Left ventricle myocardium superior (tissue), 1 donor: ENCODE measurements at regions not wholly inside any gene's neighbourhood (a gene's known extent, or its start where the extent isn't known, plus 50 kb on each side); places are given as distances from the start of the nearest gene placed in this dataset.

Experiments used
- ATAC-seq: fragments of 200-7000 bp; cut with Tn5 transposase; one replicate; pipeline ENCODE4 v1.9.1; 2020; ENCODE audit warnings: mild to moderate bottlenecking, moderate library complexity
- DNase-seq: peaks from one replicate; pipeline ENCODE4 v3.0.0-alpha.2; 2020
- intact Hi-C: fragments of 100-400 bp; cut with micrococcal nuclease; formaldehyde crosslinking; loops from one replicate; pipeline ENCODE4 v1.11.0; 2022
- donor health status: DM: no; HTN: yes; CAD: no; lungs with severe emphysema.

DNA sequence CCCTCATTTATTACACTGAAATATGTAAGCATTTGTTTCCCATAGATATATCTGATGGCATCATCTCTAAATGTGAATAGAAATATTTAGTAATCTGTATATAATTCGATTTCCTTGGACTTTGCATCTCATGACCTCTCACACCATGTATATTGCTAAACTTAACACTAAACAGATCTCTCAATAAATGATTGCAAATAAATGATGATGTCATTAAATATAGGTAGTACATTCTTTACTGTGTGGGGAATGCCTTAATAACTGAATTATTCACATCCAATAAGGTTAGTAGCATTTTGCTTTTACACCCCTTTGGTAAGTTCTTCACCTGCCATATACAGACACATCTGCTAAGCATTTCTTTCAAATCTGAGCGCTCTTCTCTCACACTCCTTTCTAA, 340.5 kb downstream of the FSCB start:
- DNase-seq (no peak), ATAC-seq (no peak)
- intact Hi-C loops = no loop called here

DNA sequence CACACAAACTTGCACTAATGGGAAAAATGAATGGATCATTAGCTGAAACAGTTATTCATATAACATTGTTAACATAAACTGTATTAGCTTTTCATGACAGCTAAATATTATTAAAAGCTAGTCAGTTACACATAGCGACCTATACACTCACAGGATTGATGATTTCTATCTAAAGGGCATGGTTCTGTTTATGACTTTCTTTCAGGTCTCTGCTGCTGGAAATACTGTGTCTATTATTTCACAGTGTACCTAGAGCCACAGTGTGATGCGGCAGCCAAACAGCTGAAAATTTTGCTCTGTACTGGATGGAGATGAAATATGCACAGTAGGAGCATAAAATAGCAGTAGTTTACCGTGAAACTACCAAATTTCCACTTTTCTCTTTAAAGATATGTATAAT, 341.1 kb downstream of the FSCB start:
- ATAC-seq (no peak), DNase-seq (no peak)
- intact Hi-C loops = no loop called here

DNA sequence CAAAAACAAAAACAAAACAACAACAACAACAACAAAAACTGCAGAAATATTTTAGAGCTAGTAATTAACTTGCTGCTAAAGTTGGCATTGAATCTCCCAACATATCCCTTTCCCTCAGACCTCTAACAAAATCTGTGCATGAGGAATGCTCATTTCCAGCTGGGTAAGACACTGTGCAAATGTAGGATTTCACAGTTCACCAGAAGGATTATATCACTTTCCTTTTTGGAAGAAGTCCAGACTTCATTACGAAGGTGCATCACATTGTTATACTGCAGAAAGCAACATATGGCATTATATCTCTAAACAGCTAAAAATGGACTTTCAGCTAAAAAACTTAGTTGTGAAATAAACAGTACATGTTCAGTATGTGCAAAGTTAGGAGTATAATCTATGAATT, 341.8 kb downstream of the FSCB start:
- ATAC-seq (no peak), DNase-seq (no peak)
- intact Hi-C loops = no loop called here

DNA sequence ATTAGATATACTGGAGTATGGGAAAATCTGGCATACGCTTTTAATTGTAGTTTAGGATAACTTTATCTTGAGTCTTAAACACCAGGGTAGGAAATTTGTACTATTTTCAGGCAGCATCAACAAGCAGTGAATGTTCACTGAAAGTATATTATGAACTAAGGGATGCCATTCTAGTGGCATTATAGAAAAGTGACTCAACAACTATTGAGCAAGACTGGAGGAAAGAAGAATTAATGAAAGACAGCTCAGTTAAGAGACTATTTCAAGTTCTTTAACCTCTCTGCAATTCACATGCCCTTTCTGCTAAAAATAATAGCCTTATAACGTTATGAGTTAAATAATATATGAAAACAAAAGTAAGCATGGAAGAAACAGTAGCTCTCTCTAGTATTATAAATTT, 343.1 kb downstream of the FSCB start:
- ATAC-seq (no peak), DNase-seq (no peak)
- intact Hi-C loops = no loop called here

DNA sequence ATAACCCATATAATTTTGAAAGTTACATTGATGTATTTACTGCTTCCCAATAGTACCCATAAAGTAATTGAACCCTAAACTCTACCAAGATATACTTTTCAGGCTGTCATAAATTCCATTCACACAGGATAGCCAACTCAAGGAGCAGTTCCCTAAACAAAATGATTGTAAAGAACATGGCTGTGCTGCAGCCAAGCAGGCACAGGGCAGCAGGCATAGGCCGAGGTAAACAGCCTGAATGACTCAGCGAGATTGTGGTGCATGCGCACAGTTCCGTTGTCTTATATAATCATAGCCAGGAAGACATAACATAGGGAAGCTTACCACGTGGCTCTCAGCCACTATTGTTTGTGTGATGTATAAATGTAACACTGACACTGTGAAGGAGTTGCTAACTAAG, 344.9 kb downstream of the FSCB start:
- ATAC-seq (no peak), DNase-seq (no peak)
- intact Hi-C loops = no loop called here

DNA sequence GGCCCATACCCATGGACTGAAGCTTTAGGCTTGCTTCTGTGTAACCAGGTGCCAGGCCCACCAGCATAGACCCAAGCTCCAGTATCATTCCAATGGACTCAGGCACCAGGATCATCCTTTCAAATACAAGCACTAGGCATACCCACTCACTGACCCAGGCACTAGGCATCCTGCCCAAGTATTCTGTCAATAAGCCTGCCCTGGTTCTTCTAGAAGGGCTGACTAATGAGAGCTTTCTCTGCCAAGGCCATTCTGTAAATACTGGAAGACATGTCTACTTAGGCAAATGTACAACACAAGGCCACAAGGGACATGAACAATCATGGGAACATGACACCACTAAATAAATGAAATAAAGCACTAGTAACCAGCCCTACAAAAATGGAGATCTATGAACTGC, 352.2 kb downstream of the FSCB start:
- ATAC-seq (no peak), DNase-seq (no peak)
- intact Hi-C loops = no loop called here

DNA sequence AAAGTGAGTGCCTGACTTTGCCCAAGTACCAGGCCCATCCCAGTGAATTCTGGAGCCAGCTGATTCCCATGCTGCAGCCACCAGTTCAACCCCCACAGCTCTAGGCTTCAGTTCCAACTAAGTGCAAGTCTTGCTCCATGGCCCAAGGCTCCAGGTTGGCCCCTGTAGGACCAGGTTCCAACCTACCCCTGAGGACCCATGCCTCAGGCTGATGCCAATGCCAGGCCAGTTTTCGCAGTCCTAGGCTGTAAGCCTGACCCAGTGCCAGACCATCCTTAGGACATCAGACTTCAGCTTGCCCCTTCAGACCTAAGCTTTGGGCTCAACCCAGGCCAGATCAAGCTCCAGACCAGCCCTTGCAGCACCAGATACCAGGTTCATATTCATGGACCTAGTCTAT, 352.6 kb downstream of the FSCB start:
- DNase-seq (no peak), ATAC-seq (no peak)
- intact Hi-C loops = no loop called here

DNA sequence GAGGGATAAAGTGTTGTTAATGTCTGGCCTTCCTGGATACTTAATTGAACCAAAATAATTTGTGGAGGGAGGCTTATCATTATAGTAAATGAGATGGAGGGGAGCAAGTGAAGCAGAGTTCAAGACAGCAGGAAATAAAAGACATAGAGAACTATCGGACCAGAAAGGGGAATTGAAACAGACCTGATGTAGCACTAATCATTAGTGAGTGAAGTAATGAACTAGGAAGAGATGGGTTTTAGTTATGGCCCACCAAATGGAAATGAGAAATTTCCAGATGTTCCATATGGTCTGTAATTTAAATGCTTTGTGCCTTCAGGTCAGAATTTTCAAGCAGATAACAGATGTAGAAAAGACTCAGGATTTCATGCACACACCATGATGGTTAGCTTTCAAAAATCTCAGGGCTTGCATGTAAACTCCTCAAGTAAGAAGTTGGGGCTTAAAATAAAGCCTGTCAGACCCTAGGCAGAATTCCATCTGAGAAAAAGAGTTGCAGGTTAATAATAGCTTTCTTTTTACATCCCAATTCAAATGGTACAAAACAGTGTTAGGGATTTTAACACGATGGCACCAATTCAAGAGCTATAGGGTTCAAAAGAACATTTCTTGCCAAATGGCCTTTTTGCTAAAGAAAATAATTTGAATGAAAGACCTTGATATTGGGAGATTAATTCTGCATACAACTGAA, 355.8 kb downstream of the FSCB start:
- intact Hi-C loops = no loop called here

DNA sequence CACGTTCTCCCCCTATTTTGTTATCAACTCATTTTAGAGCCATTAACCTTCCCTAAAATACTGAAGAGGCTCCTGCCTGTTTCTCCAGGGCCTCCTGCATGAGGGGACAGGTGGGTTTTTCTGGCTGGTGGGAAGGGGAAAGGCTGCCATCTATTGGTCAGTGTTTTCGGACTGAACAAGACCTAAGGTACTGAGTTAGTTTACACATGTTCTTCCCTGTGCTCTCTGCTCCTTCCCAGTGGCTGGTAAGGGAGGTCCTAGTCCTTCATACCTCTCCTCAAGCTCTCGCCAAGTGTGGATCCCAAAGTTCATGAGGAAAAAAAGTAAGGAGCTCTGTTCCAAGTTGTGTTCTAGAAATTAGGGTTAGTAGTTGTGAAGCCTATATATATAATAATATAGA, 357.5 kb downstream of the FSCB start:
- DNase-seq = no peak
- intact Hi-C loops = no loop called here
- no peak for ATAC-seq

More for the DNA sequence above, 355.8 kb downstream of the FSCB start:
- DNase-seq (no peak), ATAC-seq (no peak)

DNA sequence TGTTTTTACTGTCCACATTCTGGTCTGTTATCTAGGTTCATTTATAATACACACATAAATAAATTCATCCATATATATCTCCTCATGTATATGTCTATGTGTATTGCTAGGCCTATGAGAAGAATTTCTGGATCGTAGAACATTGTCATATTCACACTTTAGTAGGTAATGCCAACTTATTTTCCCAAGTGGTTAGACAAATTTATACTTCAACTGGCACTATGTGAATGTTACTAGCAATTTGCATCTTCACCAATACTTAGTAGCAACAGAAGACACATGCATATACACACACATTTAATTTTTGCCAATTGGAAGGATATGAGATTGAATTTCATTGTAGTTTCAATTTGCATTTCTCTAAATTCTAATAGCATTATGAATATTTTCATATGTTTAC, 365.1 kb downstream of the FSCB start:
- ATAC-seq (no peak), DNase-seq (no peak)
- intact Hi-C loops = no loop called here

DNA sequence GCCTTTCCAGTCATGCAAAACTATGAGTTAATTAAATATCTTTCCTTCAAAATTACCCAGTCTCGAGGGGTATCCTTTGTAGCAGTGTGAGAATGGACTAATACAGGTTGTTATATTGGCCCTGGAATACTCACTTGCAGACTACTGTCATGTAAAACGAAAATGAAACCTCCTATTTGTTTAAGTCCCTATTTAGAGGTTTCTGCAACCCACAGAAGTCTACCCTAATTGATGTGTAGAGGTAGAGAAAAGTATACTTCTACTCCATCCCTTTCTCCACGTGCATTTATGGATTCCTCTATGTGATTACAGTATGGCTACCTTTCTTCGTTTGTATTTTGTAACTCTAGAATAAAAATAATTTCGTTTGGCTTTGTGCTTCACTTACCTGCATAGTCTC, 371.1 kb downstream of the FSCB start:
- ATAC-seq = no peak
- DNase-seq = no peak
- intact Hi-C loops = no loop called here

DNA sequence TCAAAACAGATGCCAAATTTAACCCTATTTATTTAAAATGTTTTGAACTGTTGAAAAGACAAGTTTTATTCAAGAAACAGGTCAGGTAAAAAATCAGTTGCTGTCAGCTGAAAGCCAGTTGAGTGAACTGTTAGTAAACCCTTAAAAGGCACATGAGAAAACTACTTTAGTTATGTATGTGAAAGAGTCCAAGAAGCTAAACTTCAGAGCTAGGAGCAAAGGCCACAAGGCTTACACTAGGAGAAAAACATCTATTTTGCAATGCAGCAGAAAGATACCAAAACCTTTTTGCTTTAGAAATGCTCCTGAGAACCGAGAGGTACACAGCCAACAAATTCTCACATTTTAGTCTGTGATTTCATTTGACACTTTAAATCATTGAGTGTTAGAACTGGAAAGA, 375.2 kb downstream of the FSCB start:
- intact Hi-C loops = no loop called here
- no peak for DNase-seq
- ATAC-seq = no peak

DNA sequence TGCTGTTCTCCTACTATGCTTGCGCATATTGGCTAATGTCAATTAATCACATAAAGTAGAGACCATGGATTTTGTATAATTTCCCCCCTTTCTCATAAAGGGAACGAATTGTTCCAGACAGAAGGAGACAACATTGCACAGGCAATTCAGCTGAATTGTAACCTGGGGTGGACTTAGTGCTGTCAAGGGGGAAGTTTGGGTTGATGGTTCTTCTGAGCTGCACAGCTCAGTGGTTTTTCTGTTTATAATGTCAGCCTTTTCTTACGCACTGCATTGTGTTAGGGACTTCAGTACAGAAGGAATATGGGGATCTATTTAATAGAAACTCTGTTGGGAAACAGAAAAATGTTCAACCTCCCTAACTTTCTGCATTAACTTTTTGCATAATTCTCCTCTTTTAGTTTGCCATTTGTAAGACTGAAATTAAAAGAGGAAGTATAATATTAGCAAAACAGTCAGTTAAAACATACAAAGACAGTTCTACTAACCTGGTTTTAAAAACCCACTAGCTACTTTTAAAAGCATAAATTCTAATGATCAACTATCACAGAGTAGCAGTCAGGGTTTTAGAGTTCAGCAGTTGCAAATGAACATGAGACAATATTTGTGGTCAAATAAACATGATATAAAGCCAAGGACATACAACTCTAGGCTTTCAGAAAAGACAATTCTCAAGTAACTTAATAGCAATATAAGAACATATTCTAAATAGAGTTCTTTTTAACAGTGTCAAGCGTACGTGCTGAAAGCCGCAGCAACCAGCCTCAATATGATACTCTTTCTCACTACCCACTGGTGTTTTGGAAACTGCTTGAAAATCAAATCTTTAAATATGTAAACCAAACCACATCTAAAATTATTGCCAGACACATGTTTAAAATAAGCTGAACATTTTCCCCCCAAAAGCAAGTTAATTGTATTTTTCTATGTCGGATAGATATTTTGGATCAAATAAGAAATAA, 393.0 kb downstream of the FSCB start:
- intact Hi-C loops = no loop called here
- no peak for ATAC-seq
- no peak for DNase-seq

DNA sequence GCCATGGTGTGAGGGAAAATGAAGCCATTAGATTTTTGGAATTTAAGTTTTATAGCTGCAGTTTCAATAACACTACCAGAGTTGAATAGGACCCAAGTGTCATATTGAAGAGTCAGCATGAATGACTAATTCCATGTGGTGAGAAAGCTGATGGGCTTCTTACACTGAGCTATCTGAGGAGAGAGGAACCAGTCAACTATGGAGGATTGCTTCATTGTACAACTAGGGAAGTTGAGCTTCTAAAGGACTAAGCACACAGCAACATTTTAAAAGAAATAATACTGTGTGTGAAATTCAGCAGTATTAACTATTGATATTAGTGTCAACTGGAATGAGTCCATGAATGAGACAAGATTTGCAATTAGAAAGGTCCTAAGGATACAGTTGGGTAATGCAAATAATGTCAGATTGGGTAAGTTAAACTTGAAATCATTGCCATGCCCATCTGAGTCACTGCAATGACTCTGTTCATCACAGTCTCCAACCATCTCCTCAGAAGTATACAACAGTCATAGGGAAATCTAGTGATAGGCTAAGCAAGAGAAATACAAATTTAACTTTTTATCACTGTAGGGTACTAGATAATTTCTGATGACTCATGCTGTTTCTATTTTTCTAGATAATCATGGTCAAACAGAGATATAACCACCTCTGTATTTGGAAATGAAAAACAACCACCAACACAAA, 394.2 kb downstream of the FSCB start:
- ATAC-seq = no peak
- intact Hi-C loops = no loop called here

DNA sequence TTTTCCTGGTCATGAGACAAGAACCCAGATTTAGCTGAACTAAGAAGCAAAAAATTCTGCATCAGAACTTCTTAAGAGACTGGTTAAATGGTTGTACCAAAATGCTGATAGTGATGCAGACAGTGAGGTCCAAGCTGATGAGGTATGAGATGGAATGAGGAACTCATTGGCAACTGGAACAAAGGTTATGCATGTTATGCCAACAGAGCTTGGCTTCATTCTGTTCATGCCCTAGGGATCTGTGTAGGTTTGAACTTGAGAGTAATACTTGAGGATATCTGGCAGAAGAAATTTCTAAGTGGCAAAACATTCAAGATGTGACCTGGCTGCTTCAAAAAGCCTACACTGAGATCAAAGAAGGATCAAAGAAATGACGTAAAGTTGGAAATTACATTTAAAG, 398.0 kb downstream of the FSCB start:
- intact Hi-C loops = no loop called here
- ATAC-seq = no peak

More for the DNA sequence above, 394.2 kb downstream of the FSCB start:
- no peak for DNase-seq

DNA sequence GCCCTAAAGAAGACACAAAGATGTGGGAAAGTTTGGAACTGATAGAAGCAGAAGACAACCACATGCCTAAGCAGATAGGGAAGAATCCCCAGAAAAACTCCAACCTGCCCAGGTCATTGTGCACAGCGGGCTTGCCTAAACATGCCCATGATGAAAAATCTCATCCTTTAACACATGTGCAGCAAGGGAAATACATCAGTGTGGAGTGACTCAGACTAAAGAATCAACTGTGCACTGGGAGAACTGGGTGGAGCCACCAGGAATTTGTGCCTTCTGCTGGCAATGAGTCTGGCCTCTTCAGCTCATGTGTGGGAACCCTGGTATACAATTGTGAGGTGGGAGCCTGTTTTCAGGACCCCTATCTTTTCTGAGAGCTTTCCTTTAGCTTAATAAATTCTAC, 398.5 kb downstream of the FSCB start:
- intact Hi-C loops = no loop called here
- no peak for DNase-seq
- ATAC-seq = no peak

More for the DNA sequence above, 398.0 kb downstream of the FSCB start:
- no peak for DNase-seq

DNA sequence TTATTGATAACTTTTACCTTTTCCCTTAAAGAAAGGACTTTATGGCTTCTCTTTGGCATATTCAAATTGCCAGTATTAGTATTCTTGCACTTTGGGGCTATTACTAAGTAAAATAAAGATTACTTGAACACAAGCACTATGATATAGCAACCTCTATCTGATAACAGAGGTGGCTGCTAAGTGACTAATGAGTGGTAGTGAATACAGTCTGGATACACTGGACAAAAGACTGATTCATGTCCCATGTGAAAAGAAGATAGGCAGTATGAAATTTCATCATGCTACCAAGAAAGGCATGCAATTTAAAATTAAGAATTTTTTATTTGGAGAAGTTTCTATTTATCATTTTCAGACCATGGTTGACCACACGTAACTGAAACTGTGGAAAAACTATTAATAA, 399.9 kb downstream of the FSCB start:
- intact Hi-C loops = no loop called here
- ATAC-seq = no peak
- DNase-seq = no peak

DNA sequence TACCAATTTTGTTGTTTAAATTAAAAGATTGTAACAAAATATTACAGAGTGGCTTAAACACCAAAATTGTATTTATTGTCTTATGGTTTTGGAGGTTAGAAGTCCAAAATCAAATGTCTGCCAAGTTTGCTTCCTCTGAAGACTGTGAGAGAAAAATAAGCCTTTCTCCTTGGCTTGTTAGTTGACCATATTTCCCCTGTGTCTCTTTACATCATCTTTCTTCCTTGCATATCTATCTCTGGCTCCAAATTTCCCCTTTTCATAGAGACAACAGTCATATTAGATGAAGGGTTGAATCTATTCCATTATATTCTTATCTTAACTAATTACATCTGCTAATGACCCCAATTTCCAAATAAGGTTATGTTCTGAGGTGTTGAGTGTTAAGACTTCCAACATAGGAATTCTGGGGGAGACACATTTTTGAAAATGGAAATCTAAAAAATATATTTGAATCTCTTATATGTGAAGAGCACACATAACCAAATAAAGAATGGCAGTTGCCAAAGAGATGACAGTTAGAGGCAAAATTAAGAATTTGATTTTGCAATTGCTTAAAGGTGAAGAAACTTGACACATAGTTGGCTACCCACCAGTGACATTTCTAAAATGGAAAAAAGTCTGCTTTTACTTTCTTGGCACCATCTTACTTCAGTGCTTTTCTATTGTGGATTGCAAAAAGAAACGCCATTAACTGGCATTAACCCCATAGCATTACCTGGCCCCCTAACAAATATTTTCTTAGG, 407.2 kb downstream of the FSCB start:
- intact Hi-C loops = no loop called here
- DNase-seq (no peak), ATAC-seq (peak; percentile 20)

DNA sequence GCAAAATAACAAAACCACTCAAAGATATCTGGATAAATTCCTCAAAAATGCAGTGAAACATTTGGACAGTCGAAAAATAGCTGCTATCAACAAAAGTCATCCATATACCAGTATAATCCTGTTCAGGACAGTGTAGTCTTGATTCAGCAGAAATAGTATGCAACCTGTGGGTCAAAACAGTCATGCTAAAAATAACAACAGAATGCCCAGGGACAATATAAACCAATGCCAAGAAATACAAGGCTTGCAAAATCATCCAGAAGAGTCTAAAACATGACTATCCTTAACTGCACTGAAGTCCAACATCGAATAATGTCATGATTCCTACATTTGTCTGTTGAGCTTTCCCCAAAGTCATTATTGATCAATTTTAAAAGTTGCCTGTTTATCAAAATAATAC, 425.9 kb downstream of the FSCB start:
- no peak for DNase-seq
- intact Hi-C loops = no loop called here

DNA sequence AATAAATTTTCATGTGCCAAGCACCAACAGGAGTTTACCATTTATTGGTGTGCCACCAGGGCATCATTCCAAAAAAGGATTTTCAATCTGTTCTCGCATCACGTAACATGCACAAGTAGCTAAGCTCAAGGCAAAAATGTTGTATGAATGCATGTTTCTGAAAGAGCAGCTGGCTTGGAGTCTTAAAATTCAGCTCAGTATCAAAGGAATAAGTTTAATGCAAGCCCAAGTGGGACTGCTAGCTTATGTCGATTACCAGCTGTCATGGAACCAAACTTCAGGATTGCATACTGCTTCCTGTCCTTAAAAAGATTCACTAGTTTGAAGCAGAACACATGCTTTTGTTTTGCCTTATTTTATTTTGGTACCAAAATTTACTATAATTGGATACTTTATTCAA, 437.0 kb downstream of the FSCB start:
- DNase-seq (no peak), ATAC-seq (no peak)
- intact Hi-C loops = no loop called here

More for the DNA sequence above, 425.9 kb downstream of the FSCB start:
- ATAC-seq = no peak
